ENCODE measurements at regions not wholly inside any gene's neighbourhood (a gene's known extent, or its start where the extent isn't known, plus 50 kb on each side); places are given as distances from the start of the nearest gene placed in this dataset.

DNA sequence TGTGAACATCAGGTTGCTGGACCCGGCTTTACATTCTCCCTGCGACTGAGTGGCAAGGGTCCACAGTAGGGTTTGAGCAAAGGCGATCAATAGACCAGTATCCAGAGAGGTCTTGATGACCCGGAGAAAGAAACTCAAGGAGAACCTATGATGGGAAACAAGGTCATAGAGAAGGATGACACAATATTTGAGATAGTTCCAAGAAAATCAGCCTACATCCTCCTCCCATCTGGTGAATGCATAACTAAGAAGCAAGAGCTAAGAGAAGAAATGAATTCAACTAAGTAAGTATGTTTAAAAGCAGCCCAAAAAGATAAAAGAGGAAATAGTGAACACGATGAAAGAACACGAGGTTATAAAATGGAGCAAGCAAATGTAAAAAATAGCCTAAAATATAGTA, 166.3 kb downstream of the CD8B2 start:
- H3K27me3 ChIP-seq, result peaks cover 0 to 8% (median 0%) of the 10 kb centered on the region in 4 donors
- H3K9me3 ChIP-seq, result no peaks in the 10 kb centered on the region
- 68 to 77% methylated on average over 6 of the region's 6 CpGs for WGBS, 2 donors
- H3K4me3 ChIP-seq, result no peak overlapping the region
- DNase-seq (no peak), ATAC-seq (no peak), FAIRE-seq (no peak)
- H3K4me1 ChIP-seq, result no peaks in the 10 kb centered on the region
- intact Hi-C loops (cut with DNase I), result loop anchor here in 1 of 3 donors (10.0 kb wide), 1 partner anchor 1541 kb away; no protein-coding TSS in a partner anchor
- no peaks in the 10 kb centered on the region for H3K36me3 ChIP-seq
- H3K27ac ChIP-seq, result no peak overlapping the region
- TF ChIP-seq, protein P1, sequence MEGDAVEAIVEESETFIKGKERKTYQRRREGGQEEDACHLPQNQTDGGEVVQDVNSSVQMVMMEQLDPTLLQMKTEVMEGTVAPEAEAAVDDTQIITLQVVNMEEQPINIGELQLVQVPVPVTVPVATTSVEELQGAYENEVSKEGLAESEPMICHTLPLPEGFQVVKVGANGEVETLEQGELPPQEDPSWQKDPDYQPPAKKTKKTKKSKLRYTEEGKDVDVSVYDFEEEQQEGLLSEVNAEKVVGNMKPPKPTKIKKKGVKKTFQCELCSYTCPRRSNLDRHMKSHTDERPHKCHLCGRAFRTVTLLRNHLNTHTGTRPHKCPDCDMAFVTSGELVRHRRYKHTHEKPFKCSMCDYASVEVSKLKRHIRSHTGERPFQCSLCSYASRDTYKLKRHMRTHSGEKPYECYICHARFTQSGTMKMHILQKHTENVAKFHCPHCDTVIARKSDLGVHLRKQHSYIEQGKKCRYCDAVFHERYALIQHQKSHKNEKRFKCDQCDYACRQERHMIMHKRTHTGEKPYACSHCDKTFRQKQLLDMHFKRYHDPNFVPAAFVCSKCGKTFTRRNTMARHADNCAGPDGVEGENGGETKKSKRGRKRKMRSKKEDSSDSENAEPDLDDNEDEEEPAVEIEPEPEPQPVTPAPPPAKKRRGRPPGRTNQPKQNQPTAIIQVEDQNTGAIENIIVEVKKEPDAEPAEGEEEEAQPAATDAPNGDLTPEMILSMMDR (IDR thresholded peaks at IDR 0.05), result no peak

DNA sequence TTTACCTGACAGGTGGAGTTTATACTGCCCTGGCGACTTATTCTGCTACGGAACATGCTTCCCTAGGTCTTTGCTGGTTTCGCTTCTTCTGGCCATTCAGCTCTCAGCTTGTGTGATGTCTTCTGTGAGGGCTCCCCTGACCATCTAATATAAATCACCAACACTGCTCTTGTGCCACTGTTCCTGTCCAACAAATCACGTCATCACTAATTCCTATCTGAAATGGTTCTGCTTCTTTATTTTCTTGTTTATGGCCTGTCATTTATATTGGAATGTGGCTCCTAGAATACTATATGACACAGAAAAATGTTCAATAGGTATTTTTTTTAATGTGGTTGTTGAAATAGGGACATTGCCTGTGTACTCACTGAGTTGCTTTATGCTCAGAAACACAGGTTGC, 171.5 kb downstream of the CD8B2 start:
- ATAC-seq, result no peak

DNA sequence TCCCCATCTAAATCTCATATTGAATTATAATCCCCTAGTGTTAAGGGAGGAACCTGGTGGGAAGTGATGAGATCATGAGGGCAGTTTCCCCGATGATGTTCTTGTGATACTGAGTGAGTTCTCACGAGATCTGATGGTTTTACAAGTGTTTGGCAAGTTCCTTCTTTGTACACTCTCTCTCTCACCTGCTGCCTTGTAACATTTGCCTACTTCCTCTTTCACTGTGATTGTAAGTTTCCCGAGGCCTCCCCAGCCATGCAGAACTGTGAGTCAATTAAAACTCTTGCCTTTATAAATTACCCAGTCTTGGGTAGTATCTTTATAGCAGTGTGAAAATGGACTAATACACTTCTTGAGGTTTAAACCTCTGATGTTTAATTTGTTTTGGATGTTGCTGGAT, 177.5 kb downstream of the CD8B2 start:
- 50 to 62% methylated on average over 3 of the region's 3 CpGs for WGBS, 2 donors
- no peak overlapping the region for H3K27ac ChIP-seq
- intact Hi-C loops (cut with DNase I), result no loop called here
- H3K4me1 ChIP-seq, result no peaks in the 10 kb centered on the region
- H3K9me3 ChIP-seq, result no peaks in the 10 kb centered on the region
- H3K36me3 ChIP-seq, result no peaks in the 10 kb centered on the region
- no peaks in the 10 kb centered on the region for H3K27me3 ChIP-seq
- DNase-seq, result no peak
- no peak for FAIRE-seq
- TF ChIP-seq, protein P1 (IDR thresholded peaks at IDR 0.05), result no peak
- H3K4me3 ChIP-seq, result no peak overlapping the region
- no peak for ATAC-seq

More for the DNA sequence above, 171.5 kb downstream of the CD8B2 start:
- FAIRE-seq (no peak), DNase-seq (no peak)
- TF ChIP-seq, protein P1 (IDR thresholded peaks at IDR 0.05), result no peak
- Histone ChIP-seq H3K9me3 (no peaks in the 10 kb centered on the region), H3K4me3 (no peak overlapping the region), H3K36me3 (no peaks in the 10 kb centered on the region), H3K27me3 (peaks cover 0 to 8% (median 0%) of the 10 kb centered on the region in 4 donors), H3K4me1 (no peaks in the 10 kb centered on the region), H3K27ac (no peak overlapping the region)
- WGBS, 2 donors, result 71 to 93% methylated on average over 4 of the region's 4 CpGs
- intact Hi-C loops (cut with DNase I), result loop anchor here in 1 of 3 donors (10.0 kb wide), 1 partner anchor 1536 kb away; no protein-coding TSS in a partner anchor

DNA sequence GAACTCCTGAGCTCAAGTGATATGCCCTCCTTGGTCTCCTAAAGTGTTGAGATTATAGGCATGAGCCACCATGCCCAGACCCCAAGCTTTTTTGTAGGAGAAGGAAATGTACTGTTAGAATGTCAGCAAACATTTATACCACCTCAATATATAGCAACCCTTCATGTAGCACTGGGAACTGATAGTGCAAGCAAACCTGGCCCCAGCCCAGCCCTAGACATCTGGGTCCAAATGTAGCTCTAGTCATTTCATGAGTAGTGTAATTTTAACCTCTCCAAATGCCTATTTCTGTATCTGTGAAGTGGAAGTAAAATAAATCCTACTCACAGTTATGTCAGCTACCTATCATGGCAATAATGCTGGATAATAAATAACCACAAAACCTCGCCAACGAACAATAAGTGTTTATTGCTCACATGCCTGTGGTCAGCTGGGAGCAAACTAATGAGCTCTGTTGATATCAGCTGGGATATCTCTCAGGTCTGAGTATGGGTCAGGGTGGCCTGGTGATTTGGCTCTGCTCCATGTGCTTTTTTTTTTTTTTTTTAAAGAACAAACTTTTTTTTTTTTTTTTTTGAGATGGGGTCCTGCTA, 180.4 kb downstream of the CD8B2 start:
- 50 to 57% methylated on average over 2 of the region's 2 CpGs for WGBS, 2 donors
- FAIRE-seq (no peak), DNase-seq (no peak), ATAC-seq (peak in 1 of 4 donors; percentile 47)
- H3K27ac ChIP-seq, result no peak overlapping the region
- no peaks in the 10 kb centered on the region for H3K9me3 ChIP-seq
- intact Hi-C loops (cut with DNase I), result no loop called here
- H3K36me3 ChIP-seq, result no peaks in the 10 kb centered on the region
- TF ChIP-seq, protein P1 (IDR thresholded peaks at IDR 0.05), result no peak
- H3K27me3 ChIP-seq, result no peaks in the 10 kb centered on the region
- H3K4me3 ChIP-seq, result no peak overlapping the region
- H3K4me1 ChIP-seq, result no peaks in the 10 kb centered on the region

DNA sequence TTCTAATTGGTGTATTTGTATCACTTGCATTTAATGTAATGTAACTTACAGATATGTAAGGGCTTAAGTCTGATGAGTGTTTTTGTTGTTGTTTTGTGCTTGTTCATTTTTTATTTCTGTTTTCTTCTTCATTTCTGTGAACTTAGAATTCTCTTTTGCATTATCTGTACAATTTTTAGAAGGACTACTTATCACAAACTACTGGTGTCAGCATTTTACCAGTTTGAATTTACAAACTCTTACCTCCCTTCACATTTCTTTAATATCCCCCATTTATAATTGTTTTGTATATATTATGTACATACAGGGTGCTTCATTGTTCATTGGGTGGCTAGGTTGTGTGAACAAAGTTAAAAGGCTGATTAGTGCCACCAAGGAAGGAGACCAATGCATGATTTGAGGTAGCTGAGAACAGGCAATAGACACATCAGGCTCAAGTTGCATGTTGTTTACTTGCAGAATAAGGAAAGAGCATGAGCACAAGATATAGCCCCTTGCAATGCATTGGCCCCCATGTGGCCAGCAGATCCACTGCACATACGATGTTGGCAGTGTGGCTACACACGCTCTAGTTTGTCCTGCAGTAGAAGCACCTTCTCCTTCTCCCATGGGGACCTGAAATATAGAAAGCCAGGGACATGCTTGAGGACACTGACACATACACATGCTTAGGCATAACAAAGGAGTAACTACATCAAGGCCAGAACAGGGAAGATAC, 198.2 kb downstream of the CD8B2 start:
- 80 to 82% methylated on average over 2 of the region's 2 CpGs for WGBS, 2 donors

More for the DNA sequence above, 198.2 kb downstream of the CD8B2 start:
- FAIRE-seq (no peak), ATAC-seq (no peak), DNase-seq (no peak)
- Histone ChIP-seq H3K9me3 (no peaks in the 10 kb centered on the region), H3K27ac (no peak overlapping the region), H3K4me1 (no peaks in the 10 kb centered on the region), H3K4me3 (no peak overlapping the region), H3K27me3 (no peaks in the 10 kb centered on the region), H3K36me3 (no peaks in the 10 kb centered on the region)
- intact Hi-C loops (cut with DNase I), result no loop called here
- TF ChIP-seq, protein P1 (IDR thresholded peaks at IDR 0.05), result no peak

Measured in pancreas (tissue), 10 donors.